ENCODE measurements at regions not wholly inside any gene's neighbourhood (a gene's known extent, or its start where the extent isn't known, plus 50 kb on each side); places are given as distances from the start of the nearest gene placed in this dataset.
"Not testable (repeated sequence)": the region's sequence is repeated elsewhere in the genome, so short reads cannot be mapped to it uniquely, and the experiment has no call there.

DNA sequence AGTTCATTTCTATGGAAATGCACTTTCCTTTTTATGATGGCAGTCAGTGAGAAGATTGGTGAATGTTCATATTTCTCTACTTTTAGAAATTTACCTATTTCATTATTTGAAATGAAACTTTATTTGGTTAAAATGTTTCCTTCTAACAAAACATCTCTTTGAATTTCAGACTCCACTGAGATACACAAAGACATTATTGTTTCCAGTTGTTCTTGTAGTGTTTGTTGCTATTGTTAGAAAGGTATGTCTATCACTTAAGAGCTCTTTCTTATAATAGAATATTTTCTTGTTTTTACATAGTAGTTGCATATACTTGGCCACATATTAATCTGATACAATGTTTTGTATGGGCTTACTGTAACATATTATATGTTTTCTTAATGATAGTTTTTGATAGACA, 76.8 kb downstream of the KBTBD2 start:
- not testable (repeated sequence) for TF ChIP-seq POLR2A (IDR thresholded peaks at IDR 0.05; ENCODE audit: low read depth, low read length); POLR2AphosphoS5 (IDR thresholded peaks at IDR 0.05; ENCODE audit: low read depth, low read length); TAF1 (IDR thresholded peaks at IDR 0.05; ENCODE audit: borderline replicate concordance, low read depth, low read length)
